ENCODE measurements at regions not wholly inside any gene's neighbourhood (a gene's known extent, or its start where the extent isn't known, plus 50 kb on each side); places are given as distances from the start of the nearest gene placed in this dataset.
"Not testable (repeated sequence)": the region's sequence is repeated elsewhere in the genome, so short reads cannot be mapped to it uniquely, and the experiment has no call there.

DNA sequence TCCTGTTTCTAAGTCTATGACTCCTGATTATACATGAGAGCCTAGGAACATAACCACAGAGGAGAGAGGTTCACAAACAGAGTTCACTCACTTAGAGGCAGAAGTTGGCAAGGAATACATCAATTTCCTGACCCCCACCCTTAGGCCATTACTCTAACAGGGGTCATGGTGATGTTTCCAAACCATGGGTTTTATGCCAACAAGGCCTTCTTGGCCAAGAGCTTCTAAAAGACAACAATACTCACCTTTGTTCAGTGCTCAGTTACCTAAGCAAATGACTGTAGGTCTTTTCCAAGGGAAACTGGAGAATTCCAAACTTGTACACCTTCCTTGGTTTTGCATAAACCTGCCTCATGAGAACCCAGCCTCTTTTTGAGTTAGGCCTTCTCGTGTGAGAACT is 52.6 kb downstream of the ERICH4 start:
- DNase-seq = no peak

DNA sequence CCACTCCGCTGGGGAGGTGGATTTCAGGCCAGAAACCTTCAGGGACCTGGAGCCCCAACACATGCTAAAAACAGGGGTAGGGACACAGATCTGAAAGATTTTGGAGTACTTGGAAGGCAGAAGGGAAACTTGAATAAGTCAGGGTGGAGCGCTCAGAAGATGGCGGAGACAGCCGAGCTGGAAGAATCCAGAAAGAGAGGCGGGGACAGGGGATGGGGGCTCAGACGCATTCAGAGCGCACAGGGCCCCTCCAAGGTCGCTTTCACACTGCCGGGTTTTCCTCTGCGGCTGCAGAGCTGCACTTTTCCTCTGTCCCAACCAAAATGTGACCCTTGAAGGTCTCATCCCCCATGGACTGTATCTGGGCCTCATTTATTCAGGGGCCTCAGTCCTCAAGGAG is 56.9 kb downstream of the ERICH4 start:
- no peak for DNase-seq

DNA sequence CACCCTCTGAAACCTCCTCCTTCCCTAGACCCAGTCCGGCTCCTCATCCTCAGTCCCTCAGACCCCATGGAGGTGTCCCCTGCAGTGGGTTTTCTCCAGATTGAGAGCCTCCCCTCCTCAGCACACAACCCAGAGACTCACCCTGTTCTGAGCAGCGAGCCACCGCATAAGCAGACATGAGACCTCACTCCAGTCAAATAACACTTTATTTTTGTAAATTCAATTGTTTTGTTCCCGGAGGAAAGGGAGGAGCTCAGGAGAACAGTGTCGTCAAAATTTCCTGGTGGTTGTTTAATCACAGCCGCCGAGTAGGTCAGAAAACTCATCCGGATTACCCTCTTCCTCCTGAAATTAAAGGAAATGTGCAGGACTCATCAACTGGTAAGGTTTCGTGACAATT is 57.5 kb downstream of the ERICH4 start:
- no peak for DNase-seq

DNA sequence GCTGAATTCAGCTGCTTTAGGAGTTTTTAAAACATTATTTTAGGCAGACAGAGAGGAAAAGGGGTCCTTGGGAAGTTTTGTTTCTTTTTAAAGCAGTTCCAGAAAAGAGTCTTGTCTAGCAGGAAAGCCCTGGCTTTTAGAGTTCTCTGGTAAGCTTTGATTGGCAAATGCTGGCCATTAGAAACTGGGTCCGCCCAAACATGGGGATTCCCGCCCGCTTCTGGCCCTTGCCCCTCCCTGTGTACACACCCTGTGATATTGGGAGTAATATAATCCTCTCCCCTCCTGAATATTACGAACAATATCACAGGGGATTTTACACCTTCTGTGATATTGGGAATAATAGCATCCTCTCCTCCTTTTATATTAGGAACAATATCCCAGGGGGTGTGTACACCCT is 58.9 kb downstream of the ERICH4 start:
- DNase-seq = no peak

DNA sequence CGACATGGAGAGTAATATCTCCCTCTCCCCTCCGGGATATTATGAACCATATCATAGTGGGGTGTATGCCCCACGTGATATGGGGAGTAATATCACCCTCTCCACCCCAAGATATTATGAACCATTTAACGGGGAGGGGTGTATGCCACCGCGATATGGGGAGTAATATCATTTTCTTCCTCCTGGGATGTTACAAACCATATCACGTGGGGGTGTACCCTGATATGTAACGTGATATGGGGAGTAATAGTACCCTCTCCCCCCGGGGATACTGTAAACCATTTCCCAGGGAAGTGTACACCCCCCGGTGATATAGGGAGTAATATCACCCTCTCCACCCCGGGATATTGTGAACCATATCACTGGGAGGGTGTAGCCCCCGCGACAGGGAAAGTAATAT is 62.1 kb downstream of the ERICH4 start:
- DNase-seq = no peak

DNA sequence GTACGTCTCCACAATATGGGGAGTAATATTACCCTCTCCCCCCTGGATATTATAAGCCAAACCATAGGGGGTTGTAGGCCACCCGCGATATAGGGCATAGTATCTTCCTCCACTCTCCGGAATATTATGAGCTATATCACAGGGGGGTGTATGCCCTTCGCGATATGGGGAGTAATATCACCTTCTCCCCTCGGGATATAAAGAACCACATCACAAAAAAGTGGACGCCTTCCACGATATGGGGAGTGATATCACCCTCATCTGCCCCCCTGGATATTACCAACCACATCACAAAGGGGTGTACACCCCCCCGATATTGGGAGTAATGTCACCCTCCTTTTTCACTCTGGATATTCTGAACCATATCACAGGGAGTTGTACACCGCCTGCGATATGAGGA is 65.5 kb upstream of the CEACAM21 start:
- DNase-seq = no peak

DNA sequence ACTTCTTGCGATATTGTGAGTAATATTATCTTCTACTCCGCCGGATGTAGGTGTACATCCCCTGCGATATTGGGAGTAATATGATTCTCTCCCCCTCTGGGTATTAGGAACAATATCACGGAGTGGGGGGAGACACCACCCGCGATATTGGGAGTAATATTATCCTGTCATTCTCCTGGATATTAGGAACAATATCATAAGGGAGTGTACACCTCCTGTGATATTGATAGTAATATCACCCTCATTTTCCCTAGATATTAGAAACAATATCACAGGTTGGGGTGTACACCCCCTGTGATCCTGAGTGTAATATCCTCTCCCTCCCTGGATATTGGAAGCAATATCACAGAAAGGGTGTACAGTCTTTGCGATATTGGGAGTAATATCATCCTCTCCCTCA is 64.3 kb upstream of the CEACAM21 start:
- no peak for DNase-seq

DNA sequence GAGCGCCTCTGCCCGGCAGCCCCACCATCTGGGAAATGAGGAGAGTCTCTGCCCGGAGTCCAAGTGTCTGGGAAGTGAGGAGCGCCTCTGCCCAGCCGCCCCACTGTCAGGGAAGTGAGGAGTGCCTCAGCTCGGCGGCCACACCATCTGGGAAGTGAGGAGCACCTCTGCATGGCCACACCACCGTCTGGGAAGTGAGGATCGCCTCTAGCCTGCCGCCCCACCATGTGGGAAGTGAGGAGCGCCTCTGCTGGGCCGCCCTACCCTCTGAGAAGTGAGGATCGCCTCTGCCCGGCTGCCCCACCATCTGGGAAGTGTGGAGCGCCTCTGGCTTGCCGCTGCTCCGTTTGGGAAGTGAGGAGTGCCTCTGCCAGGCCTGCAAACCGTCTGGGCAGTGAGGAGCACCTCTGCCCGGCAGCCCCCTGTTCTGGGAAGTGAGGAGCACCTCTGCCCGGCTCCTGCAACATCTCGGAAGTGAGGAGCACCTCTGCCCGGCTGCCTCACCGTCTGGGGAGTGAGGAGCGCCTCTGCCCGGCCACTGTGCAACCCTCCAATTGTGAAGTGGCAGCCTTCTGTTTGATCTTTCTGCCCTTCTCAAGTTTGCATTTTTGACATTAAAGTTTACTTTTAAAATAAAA is 60.8 kb upstream of the CEACAM21 start:
- DNase-seq = no peak

DNA sequence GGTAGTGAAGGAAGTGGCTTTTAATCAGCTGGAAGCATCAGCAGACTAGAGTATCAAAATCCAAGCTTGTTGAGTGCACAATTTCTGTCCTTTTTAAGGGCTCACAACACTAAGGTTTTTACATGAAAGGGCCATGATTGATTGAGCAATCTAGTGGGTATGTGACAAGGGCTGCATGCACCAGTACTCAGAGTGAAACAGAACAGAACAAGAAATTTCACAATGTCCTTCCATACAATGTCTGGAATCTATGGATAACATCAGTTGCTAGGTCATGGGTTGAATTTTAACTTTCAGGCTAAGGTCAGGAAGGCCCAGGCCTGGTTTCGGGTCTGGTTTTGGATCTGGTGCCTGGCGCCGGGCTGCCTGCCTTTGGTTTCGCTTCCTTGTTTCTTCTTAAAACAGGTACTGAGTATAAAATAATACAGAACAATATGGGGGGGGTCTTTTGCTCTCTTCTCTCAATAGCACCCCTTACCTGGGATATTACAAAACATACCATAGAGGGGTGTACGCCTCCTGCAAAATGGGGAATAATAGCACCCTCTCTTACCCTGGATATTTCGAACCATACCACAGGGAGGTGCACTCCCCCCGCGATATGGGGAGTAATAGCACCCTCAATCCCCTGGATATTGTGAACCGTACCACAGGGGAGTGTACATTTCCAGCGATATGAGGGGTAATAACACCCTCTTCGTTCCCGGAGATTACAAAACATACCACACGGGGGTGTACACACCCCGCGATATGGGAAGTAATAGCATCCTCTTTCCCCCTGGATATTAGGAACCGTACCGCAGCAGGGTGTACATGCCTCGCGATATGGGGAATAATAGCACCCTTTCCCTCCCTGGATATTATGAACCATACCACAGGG is 59.4 kb upstream of the CEACAM21 start:
- not testable (repeated sequence) for DNase-seq

DNA sequence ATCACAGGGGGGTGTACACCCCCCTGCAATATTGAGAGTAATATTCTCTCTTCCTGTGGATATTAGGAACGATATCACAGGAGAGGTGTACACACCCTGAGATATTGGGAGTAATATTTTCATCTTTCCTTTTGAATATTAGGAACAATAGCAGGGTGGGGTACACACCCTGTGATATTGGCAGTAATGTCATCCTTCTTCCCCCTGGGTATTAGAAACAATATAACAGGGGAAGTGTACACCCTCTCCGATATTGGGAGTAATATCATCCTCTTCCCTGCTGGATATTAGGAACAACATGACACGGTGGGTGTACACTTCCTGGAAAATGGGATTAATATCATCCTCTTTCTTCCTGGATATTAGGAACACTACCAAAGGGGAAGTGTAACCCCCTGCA is 57.8 kb upstream of the CEACAM21 start:
- DNase-seq = no peak

DNA sequence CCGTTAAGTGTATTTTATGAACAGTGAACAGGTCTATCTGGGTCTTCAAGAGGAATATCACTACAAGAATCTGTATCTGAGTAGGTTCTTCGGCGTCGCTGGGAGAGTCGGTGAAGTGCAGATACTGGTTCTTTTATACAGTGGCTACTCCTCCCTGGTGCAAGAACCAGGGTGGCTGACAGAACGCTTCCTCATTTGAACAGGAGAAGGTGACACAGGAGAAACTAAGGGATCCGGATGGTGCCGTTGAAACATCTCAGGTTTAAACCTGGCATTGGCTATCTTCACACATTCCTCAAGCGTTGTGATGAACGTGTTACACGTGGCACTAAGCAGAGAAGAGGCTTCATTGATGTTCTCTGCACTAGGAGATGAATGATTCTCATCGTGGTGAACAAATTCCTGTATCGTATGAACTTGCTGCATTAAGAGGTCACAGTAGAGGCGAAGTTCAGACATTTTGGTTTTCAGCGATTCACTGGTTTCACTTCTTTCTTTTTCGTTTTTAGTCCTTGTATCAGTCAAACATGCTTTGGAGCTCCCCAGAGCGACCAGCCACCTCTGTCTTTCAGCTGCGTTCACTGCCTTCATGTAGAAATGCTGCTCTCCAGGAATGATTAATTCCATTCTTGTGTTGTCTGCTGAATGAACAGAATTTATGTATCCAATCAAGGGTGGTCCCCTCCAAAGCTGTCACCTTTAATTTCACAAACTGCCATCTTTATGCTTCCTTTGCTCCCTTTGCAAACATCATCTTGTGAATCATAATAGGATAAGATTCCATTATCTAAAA is 54.6 kb upstream of the CEACAM21 start:
- DNase-seq = not testable (repeated sequence)

DNA sequence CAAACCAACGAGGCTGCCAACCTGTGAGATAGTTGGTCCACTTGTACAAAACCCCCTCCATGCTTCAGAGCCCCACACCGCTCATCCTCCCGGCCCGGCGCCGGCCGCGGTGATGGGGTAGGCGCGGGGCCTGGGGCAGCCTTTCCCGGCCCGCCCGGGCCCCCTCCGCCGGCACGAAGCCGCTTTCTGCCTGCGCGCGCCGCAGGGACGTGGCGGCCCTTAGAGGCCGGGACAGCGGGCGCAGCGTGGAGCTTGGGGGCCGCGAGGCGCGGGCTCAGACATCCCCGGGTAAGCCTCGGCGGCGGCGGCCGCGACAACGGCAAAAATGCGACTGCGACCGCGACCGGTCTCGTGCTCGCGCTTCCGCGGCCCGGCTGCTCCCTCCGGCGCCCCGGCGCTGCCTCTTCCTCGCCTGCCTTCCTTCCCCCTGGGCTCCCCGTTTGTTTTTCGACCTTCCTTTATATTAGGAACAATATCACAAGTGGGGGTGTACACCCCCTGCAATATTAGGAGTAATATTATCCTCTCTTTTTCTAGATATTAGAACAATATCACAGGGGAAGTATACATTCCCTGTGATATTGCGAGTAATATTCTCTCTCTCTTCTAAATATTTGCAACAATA is 53.9 kb upstream of the CEACAM21 start:
- DNase-seq = peak; percentile 54

DNA sequence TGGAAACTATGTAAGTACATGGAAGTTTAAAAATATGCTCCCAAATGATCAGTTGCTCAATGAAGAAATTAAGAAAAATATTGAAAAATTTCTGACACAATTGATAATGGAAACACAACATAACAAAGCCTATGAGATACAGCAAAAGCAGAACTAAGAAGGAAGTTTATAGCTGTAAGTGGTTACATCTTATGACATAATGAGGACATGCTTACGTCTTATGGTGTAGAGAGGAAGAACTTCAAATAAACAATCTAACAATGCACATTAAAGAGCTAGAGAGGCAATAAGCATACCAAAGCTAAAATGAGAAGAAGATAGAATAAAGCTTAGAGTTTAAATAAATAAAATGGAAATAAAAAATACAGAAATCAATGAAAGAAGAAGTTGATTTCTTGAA is 50.0 kb upstream of the CEACAM21 start:
- DNase-seq = no peak

Measured in activated CD4-positive, CD25-positive, alpha-beta regulatory T cell treated with anti-CD3 and anti-CD28 coated beads, Interleukin-2, amount 50 U/mL, for 72 hours (primary cell).